WTC11 (cell line): ENCODE measurements at regions not wholly inside any gene's neighbourhood (a gene's known extent, or its start where the extent isn't known, plus 50 kb on each side); places are given as distances from the start of the nearest gene placed in this dataset.

ENCODE experiments used
- ATAC-seq: fragments of 200-7000 bp; cut with Tn5 transposase; 2 replicates; pipeline ENCODE4 v1.10.0; 2021; ENCODE audit warnings: mild to moderate bottlenecking, moderate library complexity
- CTCF ChIA-PET: fragments of 300-600 bp; sonication (Branson Sonifier 250); formaldehyde crosslinking; loops from one replicate; lab custom pipeline; 2021; ENCODE audit warnings: antibody characterized with exemption; lab: Charles Lee
- POLR2A ChIA-PET: fragments of 350-600 bp; sonication (Branson Sonifier 250); formaldehyde crosslinking; loops from one replicate; lab custom pipeline; 2021; ENCODE audit warnings: antibody characterized with exemption; lab: Charles Lee
- DNase-seq: peaks from one replicate; pipeline ENCODE4 v3.0.0; 2021; ENCODE audit warnings: low spot score
- H3K27ac Mint-ChIP-seq: 2 replicates; pipeline ENCODE4 v1.8.0; 2021; ENCODE audit warnings: mixed read lengths
- H3K27me3 Mint-ChIP-seq: 2 replicates; pipeline ENCODE4 v1.8.0; 2021; ENCODE audit warnings: low read depth, mild to moderate bottlenecking, moderate library complexity, mixed read lengths
- H3K36me3 Mint-ChIP-seq: 2 replicates; pipeline ENCODE4 v1.8.0; 2021; ENCODE audit warnings: mixed read lengths
- H3K4me1 Mint-ChIP-seq: 2 replicates; pipeline ENCODE4 v1.8.0; 2022; ENCODE audit warnings: mixed read lengths
- H3K4me3 Mint-ChIP-seq: 2 replicates; pipeline ENCODE4 v1.8.0; 2021; ENCODE audit warnings: mild to moderate bottlenecking, moderate library complexity, mixed read lengths
- H3K9me3 Mint-ChIP-seq: 2 replicates; pipeline ENCODE4 v1.8.0; 2021; ENCODE audit warnings: mixed read lengths
- ARID4B ChIP-seq: sonication (generic); formaldehyde crosslinking; IDR thresholded peaks from 2 replicates; pipeline ENCODE4 v1.8.0; 2023; ENCODE audit warnings: missing genetic modification reagents, mild to moderate bottlenecking, borderline replicate concordance
- FOXJ3 ChIP-seq: sonication (generic); formaldehyde crosslinking; IDR thresholded peaks from 2 replicates; pipeline ENCODE4 v1.9.0; 2021; ENCODE audit warnings: missing genetic modification reagents, mild to moderate bottlenecking, borderline replicate concordance
- FOXK1 ChIP-seq: sonication (generic); formaldehyde crosslinking; IDR thresholded peaks from 2 replicates; pipeline ENCODE4 v1.8.0; 2022; ENCODE audit warnings: mild to moderate bottlenecking, moderate library complexity, missing genetic modification reagents
- JUN ChIP-seq: sonication (generic); formaldehyde crosslinking; IDR thresholded peaks from 2 replicates; pipeline ENCODE4 v1.8.0; 2023; ENCODE audit warnings: mild to moderate bottlenecking, missing genetic modification reagents
- KAT7 ChIP-seq: sonication (generic); formaldehyde crosslinking; IDR thresholded peaks from 2 replicates; pipeline ENCODE4 v1.8.1; 2023; ENCODE audit warnings: missing genetic modification reagents, mild to moderate bottlenecking, borderline replicate concordance
- OVOL2 ChIP-seq: fragments of 250-450 bp; sonication (Bioruptor Pico); IDR thresholded peaks from 2 replicates; pipeline ENCODE4 v1.9.0; 2021; ENCODE audit warnings: mild to moderate bottlenecking, borderline replicate concordance
- RORB ChIP-seq: fragments of 250-450 bp; sonication (Bioruptor Pico); IDR thresholded peaks from 2 replicates; pipeline ENCODE4 v1.9.0; 2021; ENCODE audit warnings: mild to moderate bottlenecking
- USF2 ChIP-seq: sonication (generic); formaldehyde crosslinking; IDR thresholded peaks from 2 replicates; pipeline ENCODE4 v1.8.1; 2023; ENCODE audit warnings: mild to moderate bottlenecking, missing genetic modification reagents, moderate library complexity
- TF ChIP-seq, protein P1 (sequence below): sonication (generic); formaldehyde crosslinking; IDR thresholded peaks from 2 replicates; pipeline ENCODE4 v1.8.1; 2023; ENCODE audit warnings: mild to moderate bottlenecking, missing genetic modification reagents, borderline replicate concordance
- TF ChIP-seq, protein P2 (sequence below): sonication (generic); formaldehyde crosslinking; IDR thresholded peaks from 2 replicates; pipeline ENCODE4 v1.8.1; 2022; ENCODE audit warnings: missing genetic modification reagents, borderline replicate concordance
- TF ChIP-seq, protein P3 (sequence below): sonication (generic); formaldehyde crosslinking; IDR thresholded peaks from 2 replicates; pipeline ENCODE4 v1.8.1; 2023; ENCODE audit warnings: mild to moderate bottlenecking, missing genetic modification reagents
- TF ChIP-seq, protein P4 (sequence below): sonication (generic); formaldehyde crosslinking; IDR thresholded peaks from 2 replicates; pipeline ENCODE4 v1.8.1; 2023; ENCODE audit warnings: mild to moderate bottlenecking, missing genetic modification reagents

- TF ChIP-seq, protein P1, sequence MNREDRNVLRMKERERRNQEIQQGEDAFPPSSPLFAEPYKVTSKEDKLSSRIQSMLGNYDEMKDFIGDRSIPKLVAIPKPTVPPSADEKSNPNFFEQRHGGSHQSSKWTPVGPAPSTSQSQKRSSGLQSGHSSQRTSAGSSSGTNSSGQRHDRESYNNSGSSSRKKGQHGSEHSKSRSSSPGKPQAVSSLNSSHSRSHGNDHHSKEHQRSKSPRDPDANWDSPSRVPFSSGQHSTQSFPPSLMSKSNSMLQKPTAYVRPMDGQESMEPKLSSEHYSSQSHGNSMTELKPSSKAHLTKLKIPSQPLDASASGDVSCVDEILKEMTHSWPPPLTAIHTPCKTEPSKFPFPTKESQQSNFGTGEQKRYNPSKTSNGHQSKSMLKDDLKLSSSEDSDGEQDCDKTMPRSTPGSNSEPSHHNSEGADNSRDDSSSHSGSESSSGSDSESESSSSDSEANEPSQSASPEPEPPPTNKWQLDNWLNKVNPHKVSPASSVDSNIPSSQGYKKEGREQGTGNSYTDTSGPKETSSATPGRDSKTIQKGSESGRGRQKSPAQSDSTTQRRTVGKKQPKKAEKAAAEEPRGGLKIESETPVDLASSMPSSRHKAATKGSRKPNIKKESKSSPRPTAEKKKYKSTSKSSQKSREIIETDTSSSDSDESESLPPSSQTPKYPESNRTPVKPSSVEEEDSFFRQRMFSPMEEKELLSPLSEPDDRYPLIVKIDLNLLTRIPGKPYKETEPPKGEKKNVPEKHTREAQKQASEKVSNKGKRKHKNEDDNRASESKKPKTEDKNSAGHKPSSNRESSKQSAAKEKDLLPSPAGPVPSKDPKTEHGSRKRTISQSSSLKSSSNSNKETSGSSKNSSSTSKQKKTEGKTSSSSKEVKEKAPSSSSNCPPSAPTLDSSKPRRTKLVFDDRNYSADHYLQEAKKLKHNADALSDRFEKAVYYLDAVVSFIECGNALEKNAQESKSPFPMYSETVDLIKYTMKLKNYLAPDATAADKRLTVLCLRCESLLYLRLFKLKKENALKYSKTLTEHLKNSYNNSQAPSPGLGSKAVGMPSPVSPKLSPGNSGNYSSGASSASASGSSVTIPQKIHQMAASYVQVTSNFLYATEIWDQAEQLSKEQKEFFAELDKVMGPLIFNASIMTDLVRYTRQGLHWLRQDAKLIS (CRISPR knock-in tag) = no peak
- TF ChIP-seq ARID4B = no peak
- TF ChIP-seq FOXJ3 (CRISPR knock-in tag) = no peak
- TF ChIP-seq, protein P2, sequence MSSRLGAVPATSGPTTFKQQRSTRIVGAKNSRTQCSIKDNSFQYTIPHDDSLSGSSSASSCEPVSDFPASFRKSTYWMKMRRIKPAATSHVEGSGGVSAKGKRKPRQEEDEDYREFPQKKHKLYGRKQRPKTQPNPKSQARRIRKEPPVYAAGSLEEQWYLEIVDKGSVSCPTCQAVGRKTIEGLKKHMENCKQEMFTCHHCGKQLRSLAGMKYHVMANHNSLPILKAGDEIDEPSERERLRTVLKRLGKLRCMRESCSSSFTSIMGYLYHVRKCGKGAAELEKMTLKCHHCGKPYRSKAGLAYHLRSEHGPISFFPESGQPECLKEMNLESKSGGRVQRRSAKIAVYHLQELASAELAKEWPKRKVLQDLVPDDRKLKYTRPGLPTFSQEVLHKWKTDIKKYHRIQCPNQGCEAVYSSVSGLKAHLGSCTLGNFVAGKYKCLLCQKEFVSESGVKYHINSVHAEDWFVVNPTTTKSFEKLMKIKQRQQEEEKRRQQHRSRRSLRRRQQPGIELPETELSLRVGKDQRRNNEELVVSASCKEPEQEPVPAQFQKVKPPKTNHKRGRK (CRISPR knock-in tag) = no peak
- no peak for TF ChIP-seq FOXK1
- TF ChIP-seq JUN (CRISPR knock-in tag) = no peak
- TF ChIP-seq, all 79 proteins: peak for 0
Measured at GRCh38 chr5:161152415-161152940, 300.5 kb upstream of the ATP10B start (continued).

DNA sequence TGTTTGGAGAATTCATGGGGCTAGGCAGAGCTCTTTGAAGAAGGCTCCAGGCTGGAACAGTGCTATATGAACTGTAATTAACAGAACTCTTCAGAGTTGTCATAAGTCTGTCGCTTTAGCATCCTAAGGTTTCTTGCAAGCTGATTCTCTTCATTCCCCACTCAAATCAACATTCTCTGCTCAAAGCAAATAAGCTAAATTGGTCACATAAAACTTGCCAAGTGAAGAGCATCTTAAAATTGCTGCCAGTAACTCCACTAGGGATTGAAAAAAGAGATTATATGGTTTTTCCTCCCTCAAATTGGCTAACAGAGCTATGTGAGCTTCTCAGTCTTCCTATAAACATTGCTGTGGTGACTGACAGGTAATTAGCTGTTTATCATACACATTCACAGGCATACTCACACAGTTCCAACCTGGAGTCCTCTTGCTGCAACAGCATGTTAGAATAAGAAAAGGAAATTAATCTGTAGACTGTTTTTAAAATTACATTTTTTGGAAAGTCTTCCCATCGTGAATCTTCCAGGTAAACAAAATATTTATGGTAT is 298.5 kb upstream of the ATP10B start:
- ChIA-PET CTCF (no interaction called here), POLR2A (no interaction called here)
- Mint-ChIP-seq H3K4me3 (no peak overlapping the region), H3K27ac (no peak overlapping the region), H3K4me1 (no peaks in the 10 kb centered on the region), H3K9me3 (peaks cover 9% of the 10 kb centered on the region), H3K36me3 (peaks cover 8% of the 10 kb centered on the region), H3K27me3 (no peaks in the 10 kb centered on the region)
- ATAC-seq = no peak
- no peak for DNase-seq
- TF ChIP-seq, protein P3, sequence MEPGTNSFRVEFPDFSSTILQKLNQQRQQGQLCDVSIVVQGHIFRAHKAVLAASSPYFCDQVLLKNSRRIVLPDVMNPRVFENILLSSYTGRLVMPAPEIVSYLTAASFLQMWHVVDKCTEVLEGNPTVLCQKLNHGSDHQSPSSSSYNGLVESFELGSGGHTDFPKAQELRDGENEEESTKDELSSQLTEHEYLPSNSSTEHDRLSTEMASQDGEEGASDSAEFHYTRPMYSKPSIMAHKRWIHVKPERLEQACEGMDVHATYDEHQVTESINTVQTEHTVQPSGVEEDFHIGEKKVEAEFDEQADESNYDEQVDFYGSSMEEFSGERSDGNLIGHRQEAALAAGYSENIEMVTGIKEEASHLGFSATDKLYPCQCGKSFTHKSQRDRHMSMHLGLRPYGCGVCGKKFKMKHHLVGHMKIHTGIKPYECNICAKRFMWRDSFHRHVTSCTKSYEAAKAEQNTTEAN (CRISPR knock-in tag) = no peak
- TF ChIP-seq, protein P4, sequence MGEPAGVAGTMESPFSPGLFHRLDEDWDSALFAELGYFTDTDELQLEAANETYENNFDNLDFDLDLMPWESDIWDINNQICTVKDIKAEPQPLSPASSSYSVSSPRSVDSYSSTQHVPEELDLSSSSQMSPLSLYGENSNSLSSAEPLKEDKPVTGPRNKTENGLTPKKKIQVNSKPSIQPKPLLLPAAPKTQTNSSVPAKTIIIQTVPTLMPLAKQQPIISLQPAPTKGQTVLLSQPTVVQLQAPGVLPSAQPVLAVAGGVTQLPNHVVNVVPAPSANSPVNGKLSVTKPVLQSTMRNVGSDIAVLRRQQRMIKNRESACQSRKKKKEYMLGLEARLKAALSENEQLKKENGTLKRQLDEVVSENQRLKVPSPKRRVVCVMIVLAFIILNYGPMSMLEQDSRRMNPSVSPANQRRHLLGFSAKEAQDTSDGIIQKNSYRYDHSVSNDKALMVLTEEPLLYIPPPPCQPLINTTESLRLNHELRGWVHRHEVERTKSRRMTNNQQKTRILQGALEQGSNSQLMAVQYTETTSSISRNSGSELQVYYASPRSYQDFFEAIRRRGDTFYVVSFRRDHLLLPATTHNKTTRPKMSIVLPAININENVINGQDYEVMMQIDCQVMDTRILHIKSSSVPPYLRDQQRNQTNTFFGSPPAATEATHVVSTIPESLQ (CRISPR knock-in tag) = no peak
- TF ChIP-seq OVOL2 (no peak), RORB (no peak), KAT7 (CRISPR knock-in tag) (no peak), USF2 (CRISPR knock-in tag) (no peak)
- TF ChIP-seq, protein P1 (CRISPR knock-in tag) = no peak
